Neural cell (in vitro differentiated cells): ENCODE measurements at regions not wholly inside any gene's neighbourhood (a gene's known extent, or its start where the extent isn't known, plus 50 kb on each side); places are given as distances from the start of the nearest gene placed in this dataset.

Source experiments
- H2AFZ ChIP-seq: fragments of 200-600, 300-800 bp; sonication (generic), shearing (Covaris generic); 2 replicates; pipeline ENCODE4 v1.6.0; 2014; ENCODE audit warnings: low read depth, mild to moderate bottlenecking, antibody characterized with exemption, low read length, moderate library complexity
- H3F3A ChIP-seq: fragments of 200-600 bp; shearing (Covaris generic); 2 replicates; pipeline ENCODE4 v1.6.1; 2016; ENCODE audit warnings: mild to moderate bottlenecking, moderate library complexity, mixed read lengths, antibody characterized with exemption, low read length; ENCODE audit not compliant: insufficient read depth, poor library complexity, severe bottlenecking
- H3K27ac ChIP-seq: fragments of 200-600, 300-800 bp; sonication (generic), shearing (Covaris generic); 2 replicates; pipeline ENCODE4 v1.5.1; 2014; ENCODE audit warnings: mild to moderate bottlenecking, low read length, moderate library complexity
- H3K27me3 ChIP-seq: fragments of 300-800, 200-600 bp; sonication (generic), shearing (Covaris generic); 2 replicates; pipeline ENCODE4 v1.6.0; 2014; ENCODE audit warnings: mild to moderate bottlenecking, low read depth, low read length, moderate library complexity; ENCODE audit not compliant: insufficient read depth
- H3K36me3 ChIP-seq: fragments of 300-800, 200-600 bp; sonication (generic), shearing (Covaris generic); 2 replicates; pipeline ENCODE4 v1.5.1; 2014; ENCODE audit warnings: mild to moderate bottlenecking, antibody characterized with exemption, low read length, moderate library complexity; ENCODE audit not compliant: insufficient read depth
- H3K4me2 ChIP-seq: fragments of 300-800, 200-600 bp; sonication (generic), shearing (Covaris generic); 2 replicates; pipeline ENCODE4 v1.6.0; 2014; ENCODE audit warnings: mild to moderate bottlenecking, low read length
- H3K4me3 ChIP-seq: fragments of 300-800, 200-600 bp; sonication (generic), shearing (Covaris generic); 2 replicates; pipeline ENCODE4 v1.5.1; 2014; ENCODE audit warnings: mild to moderate bottlenecking, low read length, moderate library complexity
- H3K79me2 ChIP-seq: fragments of 200-600 bp; shearing (Covaris generic); replicated peaks from 2 replicates; pipeline ENCODE4 v1.6.0; 2014; ENCODE audit warnings: mild to moderate bottlenecking, low read length, moderate library complexity; ENCODE audit not compliant: insufficient read depth
- H3K9ac ChIP-seq: fragments of 300-800, 200-600 bp; sonication (generic), shearing (Covaris generic); 2 replicates; pipeline ENCODE4 v1.6.1; 2016; ENCODE audit warnings: mild to moderate bottlenecking, low read length, mixed read lengths
- H3K9me2 ChIP-seq: fragments of 200-600 bp; shearing (Covaris generic); 2 replicates; pipeline ENCODE4 v1.6.1; 2016; ENCODE audit warnings: mild to moderate bottlenecking, low read length, mixed read lengths; ENCODE audit not compliant: insufficient read depth
- H3K9me3 ChIP-seq: fragments of 200-600, 300-800 bp; sonication (generic), shearing (Covaris generic); 2 replicates; pipeline ENCODE4 v1.6.1; 2016; ENCODE audit warnings: mild to moderate bottlenecking, mixed run types, low read length, moderate library complexity, mixed read lengths
- H4K20me1 ChIP-seq: fragments of 200-600 bp; shearing (Covaris generic); 2 replicates; pipeline ENCODE4 v1.6.1; 2016; ENCODE audit warnings: mild to moderate bottlenecking, mixed run types; ENCODE audit not compliant: insufficient read depth
- CTCF ChIP-seq: fragments of 450-650 bp; IDR thresholded peaks from 2 replicates; pipeline ENCODE4 v1.5.1; 2014; ENCODE audit warnings: antibody characterized with exemption, mild to moderate bottlenecking, moderate library complexity; ENCODE audit not compliant: poor library complexity, severe bottlenecking
- EP300 ChIP-seq: fragments of 450-650 bp; conservative IDR thresholded peaks from 2 replicates; pipeline ENCODE4 v1.6.1; 2014; ENCODE audit warnings: antibody characterized with exemption, mild to moderate bottlenecking, moderate library complexity; ENCODE audit not compliant: poor library complexity, severe bottlenecking
- EZH2 ChIP-seq: fragments of 200-600, 300-800 bp; shearing (Covaris generic), sonication (generic); IDR thresholded peaks from 2 replicates; pipeline ENCODE4 v1.6.1; 2014; ENCODE audit warnings: antibody characterized with exemption, low read length, borderline replicate concordance, mild to moderate bottlenecking; ENCODE audit not compliant: insufficient read depth, poor library complexity, severe bottlenecking
- MXI1 ChIP-seq: fragments of 450-650 bp; conservative IDR thresholded peaks from 2 replicates; pipeline ENCODE4 v1.6.1; 2014; ENCODE audit warnings: antibody characterized with exemption, mild to moderate bottlenecking; ENCODE audit not compliant: poor library complexity, severe bottlenecking
- POLR2AphosphoS5 ChIP-seq: IDR thresholded peaks from 2 replicates; pipeline ENCODE4 v1.6.1; 2012
- RAD21 ChIP-seq: fragments of 450-650 bp; conservative IDR thresholded peaks from 2 replicates; pipeline ENCODE4 v1.6.1; 2014; ENCODE audit warnings: antibody characterized with exemption, mild to moderate bottlenecking, moderate library complexity
- REST ChIP-seq: IDR thresholded peaks from 2 replicates; pipeline ENCODE4 v1.6.1; 2012; ENCODE audit warnings: borderline replicate concordance
- SMC3 ChIP-seq: fragments of 450-650 bp; conservative IDR thresholded peaks from 2 replicates; pipeline ENCODE4 v1.6.1; 2014; ENCODE audit warnings: antibody characterized with exemption, mild to moderate bottlenecking, moderate library complexity; ENCODE audit not compliant: poor library complexity
- TAF1 ChIP-seq: IDR thresholded peaks from 2 replicates; pipeline ENCODE4 v1.6.1; 2012; ENCODE audit warnings: low read depth

DNA sequence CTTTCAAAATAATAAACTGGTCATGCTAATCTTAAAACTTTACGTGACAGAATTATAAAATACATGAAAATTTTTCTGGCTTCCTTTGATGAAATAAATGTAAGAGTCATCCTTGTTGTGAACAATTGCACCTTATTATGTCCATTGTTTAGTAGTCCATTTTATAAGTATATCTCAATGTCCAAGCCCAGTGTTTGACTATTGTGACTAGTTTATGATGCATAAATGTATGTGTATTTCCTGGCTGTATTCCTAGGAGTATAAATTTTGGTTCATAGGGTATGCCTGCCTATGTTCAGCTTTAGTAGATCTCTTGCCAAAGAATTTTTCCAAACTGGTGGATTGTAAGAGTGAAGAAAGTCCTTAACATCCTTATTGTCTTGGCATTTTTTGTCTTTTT, 2895.5 kb upstream of the PCDH20 start:
- Histone ChIP-seq H3K27ac (no peak overlapping the region), H3K4me2 (no peak overlapping the region), H3F3A (no peaks in the 10 kb centered on the region), H3K9ac (no peak overlapping the region), H3K4me3 (no peak overlapping the region), H3K27me3 (no peaks in the 10 kb centered on the region), H2AFZ (no peak overlapping the region), H3K79me2 (no peaks in the 10 kb centered on the region), H3K9me2 (no peaks in the 10 kb centered on the region), H4K20me1 (no peaks in the 10 kb centered on the region), H3K36me3 (no peaks in the 10 kb centered on the region), H3K9me3 (no peaks in the 10 kb centered on the region)
- TF ChIP-seq POLR2AphosphoS5 (no peak), RAD21 (no peak)

- H3K4me3 ChIP-seq = no peak overlapping the region
- H3K4me2 ChIP-seq = no peak overlapping the region
Observed at GRCh38 chr13:64305246-64305645, 2889.6 kb upstream of the PCDH20 start.

GRCh38 chr13:64300239-64300638, 2884.6 kb upstream of the PCDH20 start:
- no peak overlapping the region for H3K27ac ChIP-seq
- H4K20me1 ChIP-seq = no peaks in the 10 kb centered on the region
- TF ChIP-seq EZH2 (no peak), EP300 (no peak), SMC3 (no peak), REST (no peak), POLR2AphosphoS5 (no peak), TAF1 (no peak), RAD21 (no peak), CTCF (no peak), MXI1 (no peak)
- H3K27me3 ChIP-seq = no peaks in the 10 kb centered on the region
- no peaks in the 10 kb centered on the region for H3K9me2 ChIP-seq
- no peak overlapping the region for H3K4me3 ChIP-seq
- no peak overlapping the region for H3K9ac ChIP-seq
- no peaks in the 10 kb centered on the region for H3K36me3 ChIP-seq
- no peaks in the 10 kb centered on the region for H3F3A ChIP-seq
- no peaks in the 10 kb centered on the region for H3K79me2 ChIP-seq
- H3K4me2 ChIP-seq = no peak overlapping the region
- no peaks in the 10 kb centered on the region for H3K9me3 ChIP-seq
- H2AFZ ChIP-seq = no peak overlapping the region

More at GRCh38 chr13:64305246-64305645, 2889.6 kb upstream of the PCDH20 start:
- H3K9ac ChIP-seq = no peak overlapping the region
- no peak overlapping the region for H3K27ac ChIP-seq
- H3K9me2 ChIP-seq = no peaks in the 10 kb centered on the region
- no peaks in the 10 kb centered on the region for H3K9me3 ChIP-seq
- TF ChIP-seq CTCF (no peak), TAF1 (no peak), EZH2 (no peak)
- H3K79me2 ChIP-seq = no peaks in the 10 kb centered on the region
- H3K36me3 ChIP-seq = no peaks in the 10 kb centered on the region
- H3F3A ChIP-seq = no peaks in the 10 kb centered on the region
- no peak overlapping the region for H2AFZ ChIP-seq
- H3K27me3 ChIP-seq = no peaks in the 10 kb centered on the region
- H4K20me1 ChIP-seq = no peaks in the 10 kb centered on the region
